Stimulated activated naive CD8-positive, alpha-beta T cell treated with anti-CD3 and anti-CD28 coated beads, Interleukin-15, Interleukin-2, amounts not matched to agents 100 ng/mL and 50 ng/mL, for 24 hours (primary cell): ENCODE measurements at regions not wholly inside any gene's neighbourhood (a gene's known extent, or its start where the extent isn't known, plus 50 kb on each side); places are given as distances from the start of the nearest gene placed in this dataset.
"Not testable (repeated sequence)": the region's sequence is repeated elsewhere in the genome, so short reads cannot be mapped to it uniquely, and the experiment has no call there.

Experiments
- H3K27ac Mint-ChIP-seq: one replicate; pipeline ENCODE4 v1.8.0; 2021; ENCODE audit warnings: mild to moderate bottlenecking, mixed read lengths
- H3K27me3 Mint-ChIP-seq: one replicate; pipeline ENCODE4 v1.8.0; 2021; ENCODE audit warnings: mixed read lengths
- H3K36me3 Mint-ChIP-seq: one replicate; pipeline ENCODE4 v1.8.0; 2021; ENCODE audit warnings: low read depth, mixed read lengths
- H3K4me1 Mint-ChIP-seq: one replicate; pipeline ENCODE4 v1.8.0; 2021; ENCODE audit warnings: low read depth, mixed read lengths
- H3K4me3 Mint-ChIP-seq: one replicate; pipeline ENCODE4 v1.8.0; 2021; ENCODE audit warnings: mild to moderate bottlenecking, mixed read lengths
- H3K9me3 Mint-ChIP-seq: one replicate; pipeline ENCODE4 v1.8.0; 2021; ENCODE audit warnings: mixed read lengths

DNA sequence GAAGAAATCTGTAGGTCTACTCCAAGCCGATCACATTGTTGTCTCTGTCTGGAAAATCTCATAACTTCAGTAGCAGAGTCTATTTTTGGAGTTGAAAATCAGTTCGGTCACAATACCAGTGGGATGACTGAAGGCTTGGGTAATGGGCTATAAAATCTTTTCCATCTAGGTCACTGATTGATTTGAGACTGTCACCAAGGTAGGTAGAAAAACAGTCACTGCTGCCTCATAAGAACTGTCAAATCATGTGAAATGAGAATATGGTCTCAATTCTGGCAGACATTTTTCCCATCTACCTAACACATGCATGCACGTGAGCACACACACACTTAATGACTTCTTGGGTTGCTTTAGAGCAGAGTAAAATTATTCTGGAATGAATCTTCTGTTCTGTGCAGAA is 1162.8 kb upstream of the CITED2 start:
- Mint-ChIP-seq H3K27me3 (no peaks in the 10 kb centered on the region), H3K4me1 (no peaks in the 10 kb centered on the region), H3K27ac (no peak overlapping the region), H3K36me3 (no peaks in the 10 kb centered on the region), H3K4me3 (no peak overlapping the region), H3K9me3 (no peaks in the 10 kb centered on the region)

DNA sequence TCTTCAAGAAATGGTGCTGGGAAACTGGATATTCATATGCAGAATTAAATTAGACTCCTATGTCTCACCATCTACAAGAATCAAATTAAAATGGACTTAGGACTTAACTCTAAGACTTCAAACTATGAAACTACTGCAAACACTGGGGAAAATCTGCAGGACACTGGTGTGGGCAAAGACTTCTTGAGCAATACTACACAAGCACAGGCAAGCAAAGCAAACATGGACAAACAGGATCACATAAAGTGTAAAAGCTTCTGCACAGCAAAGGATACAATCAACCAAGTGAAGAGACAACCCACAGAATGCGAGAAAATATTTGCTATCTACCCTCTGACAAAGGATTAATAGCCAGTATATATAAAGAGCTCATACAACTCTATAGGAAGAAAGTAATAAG is 1161.1 kb upstream of the CITED2 start:
- Mint-ChIP-seq H3K4me1 (no peaks in the 10 kb centered on the region), H3K27me3 (no peaks in the 10 kb centered on the region), H3K4me3 (no peak overlapping the region), H3K36me3 (no peaks in the 10 kb centered on the region), H3K9me3 (no peaks in the 10 kb centered on the region), H3K27ac (no peak overlapping the region)

DNA sequence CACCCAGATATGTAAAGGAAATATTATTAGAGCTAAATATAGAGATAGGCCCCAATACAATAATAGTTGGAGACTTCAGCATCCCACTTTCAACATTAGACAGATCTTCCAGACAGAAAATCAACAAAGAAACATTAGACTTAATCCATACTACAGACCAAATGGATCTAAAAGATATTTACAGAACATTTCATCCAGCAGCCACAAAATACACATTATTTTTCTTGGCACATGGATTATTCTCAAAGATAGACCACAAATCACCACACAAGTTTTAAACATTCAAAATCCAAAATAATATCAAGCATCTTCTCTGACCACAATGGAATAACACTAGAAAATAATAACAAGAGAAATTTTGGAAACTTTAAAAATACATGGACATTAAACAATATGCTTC is 1159.1 kb upstream of the CITED2 start:
- Mint-ChIP-seq H3K9me3 (no peaks in the 10 kb centered on the region), H3K4me1 (no peaks in the 10 kb centered on the region), H3K4me3 (no peak overlapping the region), H3K27me3 (no peaks in the 10 kb centered on the region), H3K27ac (no peak overlapping the region), H3K36me3 (no peaks in the 10 kb centered on the region)

DNA sequence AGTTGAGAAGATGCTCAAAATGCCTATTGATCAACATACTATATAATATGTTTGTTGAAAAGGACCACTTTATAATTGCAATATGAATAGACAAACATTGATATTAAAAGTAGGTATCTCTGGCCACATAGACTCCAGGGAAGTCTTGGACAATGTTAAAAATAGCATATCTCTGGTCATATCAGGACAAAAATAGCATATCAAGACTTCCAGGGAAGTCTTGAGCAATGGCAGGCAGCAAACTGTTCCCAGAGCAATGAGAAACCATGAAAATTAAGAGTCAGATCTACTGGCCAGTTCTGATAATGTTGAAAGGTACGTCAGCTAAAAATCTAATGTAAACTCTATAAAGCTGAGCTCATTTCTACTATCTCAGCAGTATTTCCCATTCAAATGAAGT is 1130.3 kb upstream of the CITED2 start:
- H3K4me3 Mint-ChIP-seq, result no peak overlapping the region
- H3K9me3 Mint-ChIP-seq, result no peaks in the 10 kb centered on the region
- no peaks in the 10 kb centered on the region for H3K4me1 Mint-ChIP-seq
- no peak overlapping the region for H3K27ac Mint-ChIP-seq
- no peaks in the 10 kb centered on the region for H3K36me3 Mint-ChIP-seq
- no peaks in the 10 kb centered on the region for H3K27me3 Mint-ChIP-seq

DNA sequence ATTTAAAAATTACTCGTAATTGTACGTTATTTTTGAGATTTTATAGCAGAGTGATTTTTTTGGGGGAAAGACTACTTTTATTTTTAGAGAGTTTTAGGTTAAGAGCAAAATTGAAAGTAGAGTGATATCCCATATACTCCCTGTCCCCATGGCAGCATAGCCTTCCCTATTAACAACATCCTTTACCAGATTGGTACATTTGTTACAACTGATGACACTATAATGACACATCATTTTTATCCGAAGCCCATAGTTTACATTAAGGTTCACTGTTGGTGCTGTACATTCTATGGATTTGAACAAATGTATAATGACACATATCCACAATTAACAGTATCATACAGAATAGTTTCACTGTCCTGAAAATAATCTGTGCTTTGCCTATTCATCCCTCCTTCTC is 1126.4 kb upstream of the CITED2 start:
- Mint-ChIP-seq H3K4me3 (no peak overlapping the region), H3K27me3 (no peaks in the 10 kb centered on the region), H3K36me3 (no peaks in the 10 kb centered on the region), H3K9me3 (no peaks in the 10 kb centered on the region), H3K4me1 (no peaks in the 10 kb centered on the region), H3K27ac (no peak overlapping the region)

DNA sequence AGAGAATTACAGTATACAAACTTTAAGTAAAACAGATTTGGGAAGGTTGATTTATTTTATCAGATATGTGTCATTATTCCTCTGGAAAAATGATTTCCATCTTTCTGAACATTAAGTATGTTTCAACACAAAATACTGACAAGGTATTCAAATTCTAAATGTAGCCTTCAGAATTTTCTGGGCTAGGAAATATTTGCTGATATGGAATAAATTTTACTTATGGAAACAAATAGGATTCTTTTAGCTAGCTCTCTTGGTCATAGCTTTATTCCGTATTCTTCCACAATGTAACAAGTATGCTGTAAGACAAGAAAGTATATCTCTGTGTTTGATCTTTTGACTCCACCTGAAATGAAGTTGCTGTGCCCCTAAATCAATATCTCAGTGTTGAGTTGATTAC is 1125.2 kb upstream of the CITED2 start:
- no peaks in the 10 kb centered on the region for H3K36me3 Mint-ChIP-seq
- H3K27me3 Mint-ChIP-seq, result peaks cover 2% of the 10 kb centered on the region
- H3K27ac Mint-ChIP-seq, result no peak overlapping the region
- H3K4me3 Mint-ChIP-seq, result no peak overlapping the region
- no peaks in the 10 kb centered on the region for H3K4me1 Mint-ChIP-seq
- H3K9me3 Mint-ChIP-seq, result peaks cover 2% of the 10 kb centered on the region

DNA sequence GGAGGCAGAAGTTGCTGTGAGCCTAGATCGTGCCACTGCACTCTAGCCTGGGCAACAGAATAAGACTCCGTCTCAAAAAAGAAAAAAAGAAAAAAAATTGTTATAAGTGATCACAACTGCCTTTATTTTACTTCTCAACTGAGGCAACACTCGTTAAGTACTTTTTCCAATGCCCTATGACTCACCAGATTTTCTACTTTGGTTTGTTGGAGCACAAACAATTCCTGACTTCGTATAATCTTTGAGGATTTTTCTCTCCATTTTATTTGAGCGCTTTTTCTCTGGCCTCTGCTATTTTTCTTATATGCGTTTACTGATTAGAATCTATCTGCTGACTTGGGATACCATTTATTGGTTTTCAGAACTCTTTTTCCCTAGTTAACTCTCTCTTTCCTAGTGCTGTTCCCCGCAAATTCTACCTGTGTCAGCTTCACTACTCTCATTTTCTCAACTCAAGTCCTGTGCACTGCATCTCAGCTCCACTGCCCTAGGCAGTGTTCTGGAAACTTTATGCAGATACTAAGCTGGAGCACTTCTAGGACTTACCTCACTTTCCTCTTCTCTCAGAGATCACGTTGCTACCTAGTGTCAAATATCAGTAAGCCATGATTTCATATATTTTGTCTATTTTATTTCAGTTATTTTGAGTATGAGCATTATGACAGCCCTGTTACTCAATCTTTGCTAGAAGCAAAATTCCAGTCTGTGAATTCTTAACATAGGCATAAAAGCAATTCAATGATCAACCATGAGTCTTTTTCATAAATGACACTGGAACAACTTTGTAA is 1120.1 kb upstream of the CITED2 start:
- H3K27me3 Mint-ChIP-seq, result peaks cover 6% of the 10 kb centered on the region
- H3K4me3 Mint-ChIP-seq, result no peak overlapping the region
- no peaks in the 10 kb centered on the region for H3K36me3 Mint-ChIP-seq
- no peak overlapping the region for H3K27ac Mint-ChIP-seq
- no peaks in the 10 kb centered on the region for H3K4me1 Mint-ChIP-seq
- H3K9me3 Mint-ChIP-seq, result peaks cover 5% of the 10 kb centered on the region

DNA sequence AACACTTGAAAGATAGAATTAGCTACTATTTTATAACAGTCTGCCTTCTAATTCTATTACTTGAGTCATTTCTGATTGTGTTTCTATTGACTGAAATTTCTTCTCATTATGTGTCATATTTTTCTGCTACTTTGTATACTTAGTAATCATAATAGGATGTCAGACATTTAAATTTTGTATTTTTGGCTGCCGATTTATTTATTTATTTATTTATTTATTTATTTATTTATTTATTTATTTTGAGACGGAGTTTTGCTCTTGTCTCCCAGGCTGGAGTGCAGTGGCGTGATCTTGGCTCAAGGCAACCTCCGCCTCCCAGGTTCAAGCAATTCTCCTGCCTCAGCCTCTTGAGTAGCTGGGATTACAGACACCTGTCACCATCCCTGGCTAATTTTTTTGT is 1119.0 kb upstream of the CITED2 start:
- not testable (repeated sequence) for H3K27ac Mint-ChIP-seq, H3K4me3 Mint-ChIP-seq, H3K4me1 Mint-ChIP-seq, H3K9me3 Mint-ChIP-seq, H3K36me3 Mint-ChIP-seq, H3K27me3 Mint-ChIP-seq

DNA sequence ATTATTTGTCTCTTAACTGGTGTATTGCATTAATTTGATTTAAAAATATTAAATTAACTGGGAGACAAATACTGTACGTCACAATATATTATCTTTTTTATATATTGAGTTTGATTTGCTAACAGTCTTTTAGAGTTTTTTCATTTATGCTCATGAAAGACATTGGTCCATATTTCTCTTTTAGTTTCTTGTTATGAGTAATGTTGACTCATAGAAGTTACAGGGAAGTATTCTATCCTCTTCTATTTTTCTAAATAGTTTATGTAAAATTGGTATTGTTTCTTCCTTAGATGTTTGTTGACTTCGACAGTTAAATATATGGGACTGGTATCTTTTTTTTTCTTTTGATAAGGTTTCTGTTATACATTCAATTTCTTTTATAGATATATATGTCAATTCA is 1115.6 kb upstream of the CITED2 start:
- H3K36me3 Mint-ChIP-seq, result no peaks in the 10 kb centered on the region
- peaks cover 12% of the 10 kb centered on the region for H3K4me1 Mint-ChIP-seq
- no peak overlapping the region for H3K27ac Mint-ChIP-seq
- H3K27me3 Mint-ChIP-seq, result peaks cover 6% of the 10 kb centered on the region
- H3K4me3 Mint-ChIP-seq, result no peak overlapping the region
- peaks cover 5% of the 10 kb centered on the region for H3K9me3 Mint-ChIP-seq

DNA sequence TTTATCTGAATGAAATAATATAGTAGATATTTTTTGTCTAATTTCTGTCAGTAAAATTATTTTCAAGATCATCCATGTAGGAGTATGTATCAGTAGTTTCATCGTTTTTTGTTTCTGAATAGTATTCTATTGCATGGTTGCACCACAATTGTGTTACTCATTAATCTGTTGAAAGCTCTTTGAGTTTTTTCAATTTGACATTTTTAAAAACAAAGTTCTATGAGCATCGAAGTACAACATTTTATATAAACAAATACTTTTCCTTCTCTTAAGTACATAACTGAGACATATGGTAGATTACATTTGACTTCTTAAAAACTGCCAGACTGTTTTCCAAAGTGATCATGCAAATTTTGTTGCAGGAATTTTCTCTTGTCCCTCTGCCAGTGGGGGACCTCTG is 1113.1 kb upstream of the CITED2 start:
- Mint-ChIP-seq H3K4me3 (no peak overlapping the region), H3K27ac (no peak overlapping the region), H3K4me1 (peaks cover 12% of the 10 kb centered on the region), H3K27me3 (no peaks in the 10 kb centered on the region), H3K9me3 (no peaks in the 10 kb centered on the region), H3K36me3 (no peaks in the 10 kb centered on the region)

DNA sequence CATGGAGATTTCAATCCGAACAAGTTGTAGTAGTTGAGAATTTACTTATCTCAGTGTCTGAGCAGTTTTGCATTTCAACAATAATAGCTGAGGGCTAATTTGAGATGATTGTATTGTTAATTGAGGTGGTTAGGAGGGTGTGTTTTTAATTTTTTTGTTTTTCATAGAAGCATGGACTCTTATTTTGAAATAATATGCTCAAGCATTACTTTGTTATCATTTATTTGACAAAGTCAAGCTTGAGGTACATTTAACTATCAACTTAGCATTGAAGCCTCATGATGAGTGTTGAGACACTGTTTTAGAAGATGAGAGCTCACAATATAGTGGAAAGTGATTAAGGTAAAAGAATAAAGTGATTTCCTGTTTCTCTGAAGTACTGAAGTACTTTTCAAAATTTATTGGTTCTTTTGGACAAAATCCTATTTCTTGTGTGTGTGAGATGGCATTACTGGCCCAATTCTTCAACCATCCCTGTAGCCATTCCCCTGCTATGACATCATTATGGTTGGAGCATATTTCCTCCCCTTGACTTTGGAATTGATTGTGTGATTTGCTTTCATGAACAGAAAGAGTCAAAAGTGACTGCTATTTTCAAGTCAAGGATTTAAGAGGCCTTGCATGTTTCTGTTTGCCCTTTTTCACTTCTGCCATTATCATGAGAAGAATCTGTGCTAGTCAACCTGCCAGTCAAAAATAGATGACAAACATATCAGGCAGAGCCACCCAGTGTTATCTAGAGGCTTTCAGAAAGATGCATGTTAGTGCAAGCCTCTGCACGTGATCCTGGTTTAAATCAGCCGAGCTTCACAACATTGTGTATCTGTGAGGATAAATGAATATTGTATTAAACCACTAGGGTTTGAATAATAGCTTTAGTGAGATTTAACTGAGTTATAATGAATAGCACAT is 1112.3 kb upstream of the CITED2 start:
- no peaks in the 10 kb centered on the region for H3K9me3 Mint-ChIP-seq
- no peaks in the 10 kb centered on the region for H3K27me3 Mint-ChIP-seq
- H3K36me3 Mint-ChIP-seq, result no peaks in the 10 kb centered on the region
- H3K4me1 Mint-ChIP-seq, result peaks cover 12% of the 10 kb centered on the region
- no peak overlapping the region for H3K4me3 Mint-ChIP-seq
- peak overlapping the region; percentile 6 for H3K27ac Mint-ChIP-seq

DNA sequence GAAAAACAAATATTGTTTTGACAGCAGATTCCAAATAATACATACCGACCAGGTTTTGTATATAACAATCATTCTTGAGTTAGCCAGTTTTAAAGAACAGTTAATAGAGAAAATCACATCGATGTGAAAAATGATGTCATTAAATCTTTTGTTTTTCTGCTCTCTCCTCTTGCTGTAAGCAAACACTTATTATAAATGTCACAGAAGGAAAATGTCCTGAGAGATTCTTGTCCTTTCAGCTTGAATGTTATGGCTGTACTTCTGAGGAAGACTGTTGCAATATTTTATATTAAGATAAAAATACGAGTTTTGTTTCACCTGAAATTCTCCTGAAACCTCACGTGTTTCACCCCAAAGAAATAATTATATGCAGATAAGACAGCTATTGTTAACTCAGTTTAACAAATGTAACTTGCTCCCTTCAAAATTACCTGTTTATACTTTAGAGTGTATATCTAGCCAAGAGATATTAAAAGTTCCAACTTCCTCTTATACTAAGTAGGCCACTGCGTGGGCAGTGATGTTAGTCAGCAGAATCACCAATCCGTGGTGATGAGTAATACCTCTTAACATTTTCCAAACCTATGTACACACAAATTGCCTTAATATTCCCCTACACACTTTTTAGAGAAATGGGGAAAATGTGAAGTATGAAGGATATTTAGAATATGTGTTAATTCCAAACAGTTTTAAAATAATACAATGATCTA is 1111.4 kb upstream of the CITED2 start:
- Mint-ChIP-seq H3K4me1 (peaks cover 12% of the 10 kb centered on the region), H3K27me3 (no peaks in the 10 kb centered on the region), H3K9me3 (no peaks in the 10 kb centered on the region), H3K36me3 (no peaks in the 10 kb centered on the region), H3K27ac (peak overlapping the region; percentile 6), H3K4me3 (no peak overlapping the region)

DNA sequence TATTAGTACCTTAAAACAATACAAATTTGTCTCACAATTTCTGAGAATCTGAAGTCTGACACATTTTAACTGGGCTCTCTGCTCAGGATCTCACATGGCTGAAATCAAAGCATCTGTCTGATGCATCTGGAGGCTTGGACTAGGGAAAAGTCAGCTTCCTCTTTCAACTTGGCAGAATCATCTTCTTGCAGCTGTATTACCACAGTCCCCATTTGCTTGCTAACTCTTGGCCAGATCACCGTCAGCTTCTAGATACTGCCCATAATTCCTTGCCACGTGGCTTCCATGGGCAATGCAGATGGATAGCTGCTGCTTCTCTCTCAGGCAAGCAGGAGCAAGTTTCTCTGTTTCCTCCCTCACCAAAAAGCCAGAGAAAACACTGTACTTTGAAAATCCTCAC is 1106.4 kb upstream of the CITED2 start:
- Mint-ChIP-seq H3K27me3 (peaks cover 3% of the 10 kb centered on the region), H3K27ac (no peak overlapping the region), H3K4me3 (no peak overlapping the region), H3K4me1 (peaks cover 6% of the 10 kb centered on the region), H3K36me3 (no peaks in the 10 kb centered on the region), H3K9me3 (no peaks in the 10 kb centered on the region)

DNA sequence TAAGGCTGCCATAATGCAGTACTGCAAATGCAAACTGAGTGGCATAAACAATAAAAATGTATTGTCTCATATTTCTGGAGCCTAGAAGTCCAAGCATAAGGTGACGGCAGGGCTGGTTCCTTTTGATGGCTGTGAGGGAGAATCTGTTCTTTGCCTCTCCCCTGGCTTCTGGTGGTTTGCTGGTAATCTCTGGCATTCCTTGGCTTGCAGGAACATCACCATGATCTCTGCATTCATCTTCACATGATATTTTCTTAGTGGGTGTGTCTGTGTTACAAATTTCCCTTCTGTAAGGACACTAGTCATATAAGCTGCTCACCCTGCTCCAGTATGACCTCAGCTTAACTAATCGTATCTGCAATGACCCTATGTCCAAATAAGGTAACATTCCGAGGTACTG is 1104.2 kb upstream of the CITED2 start:
- Mint-ChIP-seq H3K9me3 (no peaks in the 10 kb centered on the region), H3K27ac (no peak overlapping the region), H3K4me3 (no peak overlapping the region), H3K27me3 (peaks cover 3% of the 10 kb centered on the region), H3K36me3 (no peaks in the 10 kb centered on the region), H3K4me1 (no peaks in the 10 kb centered on the region)

DNA sequence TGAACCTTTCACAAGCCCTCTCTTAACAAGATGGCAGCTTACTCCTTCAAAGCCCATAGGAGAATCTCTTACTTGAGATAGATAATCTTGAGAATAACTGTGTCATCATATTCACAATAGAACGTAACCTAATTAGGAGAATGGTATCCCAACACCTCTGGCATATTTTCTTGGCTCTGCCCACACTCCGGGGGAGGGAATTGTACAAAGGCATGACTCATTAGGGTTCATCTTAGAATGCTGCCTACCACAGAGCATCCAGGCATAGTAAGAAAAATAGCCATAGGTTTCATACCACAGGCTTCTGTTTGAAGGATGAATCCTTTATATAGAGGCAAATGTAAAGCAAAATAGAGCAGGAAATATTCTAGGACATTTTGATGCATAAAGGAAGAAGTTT is 1100.6 kb upstream of the CITED2 start:
- H3K27ac Mint-ChIP-seq, result no peak overlapping the region
- peaks cover 3% of the 10 kb centered on the region for H3K27me3 Mint-ChIP-seq
- H3K4me3 Mint-ChIP-seq, result no peak overlapping the region
- no peaks in the 10 kb centered on the region for H3K36me3 Mint-ChIP-seq
- H3K4me1 Mint-ChIP-seq, result no peaks in the 10 kb centered on the region
- H3K9me3 Mint-ChIP-seq, result no peaks in the 10 kb centered on the region
